ENCODE measurements at regions not wholly inside any gene's neighbourhood (a gene's known extent, or its start where the extent isn't known, plus 50 kb on each side); places are given as distances from the start of the nearest gene placed in this dataset.

GRCh38 chr2:122988395-122989221, 1036.5 kb upstream of the CNTNAP5 start:
- H3K4me3 Mint-ChIP-seq = no peak overlapping the region
- peaks cover 5% of the 10 kb centered on the region for H3K4me1 Mint-ChIP-seq
- no peak for TF ChIP-seq CTCF (conservative IDR thresholded peaks at IDR 0.05)
- DNase-seq (ENCODE audit: low read depth, low spot score) = no peak
- peaks cover 6% of the 10 kb centered on the region for H3K9me3 Mint-ChIP-seq
- H3K36me3 Mint-ChIP-seq (ENCODE audit: low read depth) = peaks cover 3% of the 10 kb centered on the region
- H3K27ac Mint-ChIP-seq (ENCODE audit: unreplicated experiment) = no peak overlapping the region
- H3K27me3 Mint-ChIP-seq (ENCODE audit: low read depth) = no peaks in the 10 kb centered on the region

DNA sequence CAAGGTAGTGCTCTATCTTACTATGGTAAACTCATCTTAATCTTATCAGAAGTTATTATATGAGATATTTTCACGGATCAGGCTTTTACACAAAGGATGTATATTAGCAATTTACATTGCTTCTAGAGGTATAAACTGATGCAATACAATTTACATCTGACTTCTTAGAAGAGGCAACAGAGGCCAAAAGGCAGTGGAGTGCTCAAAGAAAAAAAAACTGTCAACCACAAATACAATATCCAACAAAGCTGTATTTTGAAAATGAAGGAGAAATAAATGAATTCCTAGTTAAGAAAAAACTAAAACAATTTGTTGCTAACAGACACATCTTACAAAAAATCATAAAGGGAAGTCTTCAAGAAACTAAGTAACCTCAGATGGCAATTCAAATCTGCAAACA, 1031.5 kb upstream of the CNTNAP5 start:
- H3K27me3 Mint-ChIP-seq (ENCODE audit: low read depth) = no peaks in the 10 kb centered on the region
- H3K4me1 Mint-ChIP-seq = no peaks in the 10 kb centered on the region
- peaks cover 3% of the 10 kb centered on the region for H3K36me3 Mint-ChIP-seq (ENCODE audit: low read depth)
- no peak overlapping the region for H3K4me3 Mint-ChIP-seq
- DNase-seq (ENCODE audit: low read depth, low spot score) = no peak
- no peak overlapping the region for H3K27ac Mint-ChIP-seq (ENCODE audit: unreplicated experiment)
- H3K9me3 Mint-ChIP-seq = peaks cover 9% of the 10 kb centered on the region
- TF ChIP-seq CTCF (conservative IDR thresholded peaks at IDR 0.05) = no peak

DNA sequence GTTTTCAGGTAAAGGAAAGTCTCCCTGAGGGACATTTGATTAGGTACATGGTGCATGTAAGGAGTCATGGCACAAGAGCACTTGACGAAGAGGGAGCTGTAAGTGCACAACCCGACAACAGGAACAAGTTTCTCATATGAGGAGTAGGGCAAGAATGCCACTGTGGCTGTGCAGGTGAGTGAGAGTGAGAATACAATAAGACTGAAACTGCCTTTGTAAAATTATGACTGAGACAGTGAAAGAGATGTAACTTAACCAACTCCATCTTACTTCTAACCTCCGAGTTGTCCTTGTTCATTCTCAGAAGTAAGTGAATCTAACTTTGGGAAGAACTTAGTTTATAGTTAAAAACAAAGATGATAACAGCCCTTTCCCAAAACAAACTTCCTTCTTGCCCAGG, 1025.8 kb upstream of the CNTNAP5 start:
- no peak for DNase-seq (ENCODE audit: low read depth, low spot score)
- Mint-ChIP-seq H3K9me3 (peaks cover 9% of the 10 kb centered on the region), H3K4me1 (peaks cover 22% of the 10 kb centered on the region), H3K27ac (ENCODE audit: unreplicated experiment) (no peak overlapping the region), H3K27me3 (ENCODE audit: low read depth) (no peaks in the 10 kb centered on the region), H3K36me3 (ENCODE audit: low read depth) (no peaks in the 10 kb centered on the region), H3K4me3 (no peak overlapping the region)
- TF ChIP-seq CTCF (conservative IDR thresholded peaks at IDR 0.05) = no peak

- no peak overlapping the region for H3K4me3 Mint-ChIP-seq
- peaks cover 9% of the 10 kb centered on the region for H3K9me3 Mint-ChIP-seq
- H3K4me1 Mint-ChIP-seq = peaks cover 22% of the 10 kb centered on the region
- H3K27me3 Mint-ChIP-seq (ENCODE audit: low read depth) = no peaks in the 10 kb centered on the region
- no peak overlapping the region for H3K27ac Mint-ChIP-seq (ENCODE audit: unreplicated experiment)
- DNase-seq (ENCODE audit: low read depth, low spot score) = no peak
- no peaks in the 10 kb centered on the region for H3K36me3 Mint-ChIP-seq (ENCODE audit: low read depth)
- no peak for TF ChIP-seq CTCF (conservative IDR thresholded peaks at IDR 0.05)
These were observed 1025.3 kb upstream of the CNTNAP5 start for GRCh38 chr2:122999821-123000220.

DNA sequence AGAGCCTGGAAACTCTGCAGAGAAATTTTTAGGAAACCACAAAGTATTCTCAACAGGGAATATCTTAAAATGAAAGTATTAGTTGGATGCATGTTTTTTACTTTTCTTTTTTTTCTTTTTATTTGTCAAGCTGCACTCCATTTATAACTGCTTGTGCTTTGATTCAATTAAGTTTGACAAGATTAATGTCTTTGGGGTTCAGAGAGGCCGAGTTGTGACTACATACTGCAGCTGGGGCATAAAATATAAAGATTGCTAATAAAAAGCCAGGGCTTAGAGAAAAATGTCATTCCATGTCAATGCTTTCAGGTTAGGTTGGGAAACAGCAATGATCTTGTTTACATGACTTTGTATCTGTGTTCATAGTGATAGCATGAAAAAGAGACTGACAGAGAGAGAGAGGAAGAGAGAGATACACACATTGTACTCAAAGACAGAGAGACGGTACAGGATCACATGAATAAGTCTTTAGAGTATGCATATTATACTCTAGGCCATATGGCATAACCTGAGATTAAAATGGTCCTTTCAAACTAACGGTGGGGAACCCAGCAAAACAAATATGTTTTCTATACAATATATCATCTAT, 1022.3 kb upstream of the CNTNAP5 start:
- no peak for DNase-seq (ENCODE audit: low read depth, low spot score)
- H3K4me3 Mint-ChIP-seq = no peak overlapping the region
- H3K36me3 Mint-ChIP-seq (ENCODE audit: low read depth) = peaks cover 13% of the 10 kb centered on the region
- no peak for TF ChIP-seq CTCF (conservative IDR thresholded peaks at IDR 0.05)
- peaks cover 22% of the 10 kb centered on the region for H3K4me1 Mint-ChIP-seq
- no peaks in the 10 kb centered on the region for H3K27me3 Mint-ChIP-seq (ENCODE audit: low read depth)
- H3K27ac Mint-ChIP-seq (ENCODE audit: unreplicated experiment) = no peak overlapping the region
- peaks cover 23% of the 10 kb centered on the region for H3K9me3 Mint-ChIP-seq

Data from neural crest cell (in vitro differentiated cells).